KOPT-K1 (cell line): ENCODE measurements at regions not wholly inside any gene's neighbourhood (a gene's known extent, or its start where the extent isn't known, plus 50 kb on each side); places are given as distances from the start of the nearest gene placed in this dataset.
"Not testable (repeated sequence)": the region's sequence is repeated elsewhere in the genome, so short reads cannot be mapped to it uniquely, and the experiment has no call there.

ENCODE experiments used
- H3K27ac ChIP-seq: fragments of 200-600 bp; sonication (generic); 2 replicates; pipeline ENCODE4 v1.5.1; 2016; ENCODE audit warnings: antibody characterized with exemption, mild to moderate bottlenecking, low read depth, low read length; ENCODE audit not compliant: poor library complexity, severe bottlenecking
- H3K36me3 ChIP-seq: fragments of 200-600 bp; sonication (generic); 2 replicates; pipeline ENCODE4 v1.5.1; 2017; ENCODE audit warnings: antibody characterized with exemption, mild to moderate bottlenecking, low read length, moderate library complexity; ENCODE audit not compliant: insufficient read depth
- H3K9me3 ChIP-seq: fragments of 200-600 bp; sonication (generic); 2 replicates; pipeline ENCODE4 v1.5.1; 2017; ENCODE audit warnings: antibody characterized with exemption, low read length, mild to moderate bottlenecking; ENCODE audit not compliant: insufficient read depth, poor library complexity, severe bottlenecking

DNA sequence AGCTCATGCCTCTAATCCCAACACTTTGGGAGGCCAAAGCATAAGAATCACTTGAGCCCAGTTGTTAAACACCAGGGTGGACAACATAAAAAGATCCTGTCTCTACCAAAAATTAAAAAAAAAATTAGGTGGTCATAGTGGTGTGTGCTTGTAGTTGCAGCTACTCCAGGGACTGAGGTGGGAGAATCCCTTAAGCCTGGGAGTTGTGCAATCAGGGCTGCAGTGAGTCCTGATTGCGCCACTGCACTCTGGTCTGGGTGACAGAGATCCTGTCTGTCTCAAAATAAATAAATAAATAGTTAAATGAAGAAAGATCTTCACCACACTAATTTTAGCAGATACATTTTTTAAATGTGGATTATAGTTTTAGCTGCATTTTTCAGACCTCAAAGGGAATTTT, 433.2 kb downstream of the MAT2B start:
- Histone ChIP-seq H3K36me3 (no peaks in the 10 kb centered on the region), H3K9me3 (no peaks in the 10 kb centered on the region), H3K27ac (no peak overlapping the region)

DNA sequence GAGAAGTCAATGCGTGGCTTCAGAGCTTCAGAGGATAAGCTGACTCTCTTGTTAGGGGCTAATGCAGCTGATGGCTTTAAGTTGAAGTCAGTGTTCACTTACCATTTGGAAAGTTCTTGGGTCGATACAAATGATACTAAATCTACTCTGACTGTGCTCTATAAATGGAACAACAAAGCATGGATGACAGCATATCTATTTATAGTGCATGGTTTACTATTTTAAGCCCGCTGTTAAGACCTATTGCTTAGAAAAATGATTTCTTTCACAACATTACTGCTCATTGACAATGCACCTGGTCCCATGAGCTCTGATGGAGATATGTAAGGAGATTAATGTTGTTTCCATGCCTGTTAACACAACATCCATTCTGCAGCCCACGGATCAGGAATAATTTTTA, 435.7 kb downstream of the MAT2B start:
- Histone ChIP-seq H3K36me3 (no peaks in the 10 kb centered on the region), H3K27ac (no peak overlapping the region), H3K9me3 (no peaks in the 10 kb centered on the region)

DNA sequence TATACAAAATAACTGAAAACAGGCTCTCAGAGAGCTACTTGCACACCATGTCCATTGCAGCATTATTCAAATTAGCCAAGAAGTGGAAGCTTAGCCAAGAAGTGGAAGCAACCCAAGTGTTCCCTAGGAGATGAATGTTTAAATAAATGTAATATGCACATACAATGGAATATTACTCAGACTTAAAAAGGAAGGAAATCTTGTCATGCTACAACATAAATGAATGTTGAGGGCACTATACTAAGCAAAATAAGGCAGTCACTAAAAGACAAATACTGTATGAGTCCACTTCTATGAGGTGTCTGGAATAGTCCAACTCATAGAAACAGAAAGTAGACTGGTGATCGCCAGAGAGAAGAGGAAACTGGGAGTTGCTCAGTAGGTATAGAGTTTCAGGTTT, 438.1 kb downstream of the MAT2B start:
- Histone ChIP-seq H3K9me3 (no peaks in the 10 kb centered on the region), H3K36me3 (no peaks in the 10 kb centered on the region), H3K27ac (no peak overlapping the region)

DNA sequence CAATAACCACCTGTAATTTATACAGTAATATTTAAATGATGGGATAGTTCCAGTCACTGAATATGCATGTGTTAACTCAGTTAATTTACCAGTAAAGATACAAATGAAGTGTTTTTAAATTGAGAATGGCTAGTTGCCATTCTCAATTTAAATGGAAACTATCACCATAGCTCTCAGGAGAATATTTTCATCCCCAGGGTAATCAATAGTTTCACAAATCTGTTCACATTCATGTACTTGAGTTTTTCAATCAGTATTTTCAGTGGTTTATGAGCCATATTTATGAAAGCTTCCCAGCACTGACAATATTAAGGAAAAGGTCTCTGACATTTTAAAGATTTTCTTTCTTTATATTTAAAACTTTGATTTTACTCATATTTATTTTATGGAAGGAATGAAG, 439.3 kb downstream of the MAT2B start:
- no peaks in the 10 kb centered on the region for H3K36me3 ChIP-seq
- no peaks in the 10 kb centered on the region for H3K9me3 ChIP-seq
- no peak overlapping the region for H3K27ac ChIP-seq

DNA sequence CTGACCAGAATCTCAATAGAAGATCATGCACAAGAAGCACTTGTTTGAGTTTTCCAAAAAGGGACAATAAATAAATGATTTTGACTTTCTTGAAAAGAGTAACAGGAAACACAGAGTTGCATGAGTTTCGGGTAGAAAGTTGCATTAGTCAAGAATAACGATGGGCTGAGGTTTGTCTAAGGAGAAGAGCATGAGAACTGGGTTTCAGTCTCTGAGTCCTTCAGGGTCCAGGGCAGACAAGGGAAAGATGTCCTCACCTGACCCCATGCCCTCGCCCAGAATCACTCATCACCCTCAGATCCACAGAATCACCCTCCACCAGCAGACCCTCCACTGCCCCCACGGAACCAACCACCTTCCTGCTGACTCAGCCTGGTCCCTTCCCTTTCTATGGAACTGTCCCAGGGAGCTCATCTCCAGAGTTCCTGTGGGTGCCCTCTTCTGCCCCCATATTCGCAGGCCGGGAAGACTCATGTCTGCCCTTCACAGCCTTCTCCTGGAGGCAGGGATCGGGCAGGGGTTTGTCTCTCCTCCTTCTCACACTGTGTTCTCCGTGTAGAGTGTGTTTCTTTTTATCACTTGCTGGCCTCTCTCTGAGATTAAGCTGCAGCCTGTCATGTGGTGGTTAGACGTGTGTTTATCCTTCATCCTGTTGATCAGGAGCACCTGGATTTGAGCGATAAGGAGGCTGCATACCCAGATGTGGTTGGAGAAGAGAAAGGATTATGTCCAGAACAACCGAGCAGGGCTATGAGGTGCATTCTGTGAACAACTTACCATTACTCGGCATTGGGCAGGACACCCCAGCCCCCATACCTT, 442.6 kb downstream of the MAT2B start:
- Histone ChIP-seq H3K36me3 (no peaks in the 10 kb centered on the region), H3K9me3 (no peaks in the 10 kb centered on the region), H3K27ac (no peak overlapping the region)

DNA sequence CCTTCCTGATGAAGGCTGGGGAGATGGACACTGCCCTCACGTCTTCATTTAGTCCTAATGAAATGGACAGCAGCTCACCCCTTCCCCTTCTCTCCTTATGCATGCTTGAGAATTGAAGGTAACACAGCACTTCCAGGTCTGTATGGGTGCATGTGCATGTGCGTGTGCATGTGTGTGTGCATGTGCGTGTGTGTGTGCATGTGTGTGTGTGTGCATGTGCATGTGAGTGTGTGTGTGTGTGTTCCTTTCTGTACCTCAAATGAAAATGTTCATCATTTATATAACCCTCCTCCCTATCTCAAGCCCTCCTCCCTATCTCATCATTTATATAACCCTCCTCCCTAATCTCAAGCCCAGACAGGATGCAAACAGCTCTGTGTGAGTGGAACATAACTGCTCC, 444.8 kb downstream of the MAT2B start:
- Histone ChIP-seq H3K9me3 (no peaks in the 10 kb centered on the region), H3K36me3 (no peaks in the 10 kb centered on the region), H3K27ac (no peak overlapping the region)

DNA sequence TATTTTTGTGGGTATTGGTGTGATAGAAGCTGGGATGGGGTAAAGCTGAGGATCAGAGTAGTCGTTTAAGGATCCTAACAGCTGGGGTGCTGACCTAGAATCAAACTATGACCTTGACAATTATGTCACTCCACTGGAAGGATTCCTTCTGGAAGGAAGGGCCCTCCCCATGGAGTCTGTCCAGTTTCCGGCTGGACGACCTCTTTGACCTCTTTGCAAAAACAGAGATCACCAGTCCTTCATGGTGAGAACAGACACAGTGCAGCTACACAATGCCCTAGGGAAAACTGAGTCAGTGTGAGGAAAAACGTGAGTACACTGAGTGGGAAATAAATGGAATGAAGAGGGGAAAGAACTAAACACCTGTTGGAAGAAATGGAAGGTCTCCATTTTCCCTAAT, 445.6 kb downstream of the MAT2B start:
- Histone ChIP-seq H3K27ac (no peak overlapping the region), H3K36me3 (no peaks in the 10 kb centered on the region), H3K9me3 (no peaks in the 10 kb centered on the region)

DNA sequence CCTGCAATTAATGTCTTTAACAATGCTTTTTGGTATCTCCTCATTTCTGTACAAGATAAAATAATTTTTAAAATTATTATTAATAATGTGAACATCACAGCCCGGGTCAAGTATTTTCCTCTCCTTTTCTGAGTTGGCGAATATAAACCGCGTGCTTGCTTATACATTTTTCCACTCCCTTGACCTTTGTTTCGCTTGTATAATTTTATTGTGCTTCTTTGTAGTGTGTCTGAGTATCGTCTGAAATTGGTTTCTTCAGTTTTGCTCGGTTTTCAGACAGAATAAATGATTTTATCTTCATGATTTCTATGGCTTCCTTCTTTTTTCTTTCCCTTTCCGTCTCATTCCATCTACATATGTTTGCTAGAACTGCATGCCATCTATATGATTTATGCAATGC, 448.5 kb downstream of the MAT2B start:
- H3K36me3 ChIP-seq, result no peaks in the 10 kb centered on the region
- H3K9me3 ChIP-seq, result no peaks in the 10 kb centered on the region
- no peak overlapping the region for H3K27ac ChIP-seq

DNA sequence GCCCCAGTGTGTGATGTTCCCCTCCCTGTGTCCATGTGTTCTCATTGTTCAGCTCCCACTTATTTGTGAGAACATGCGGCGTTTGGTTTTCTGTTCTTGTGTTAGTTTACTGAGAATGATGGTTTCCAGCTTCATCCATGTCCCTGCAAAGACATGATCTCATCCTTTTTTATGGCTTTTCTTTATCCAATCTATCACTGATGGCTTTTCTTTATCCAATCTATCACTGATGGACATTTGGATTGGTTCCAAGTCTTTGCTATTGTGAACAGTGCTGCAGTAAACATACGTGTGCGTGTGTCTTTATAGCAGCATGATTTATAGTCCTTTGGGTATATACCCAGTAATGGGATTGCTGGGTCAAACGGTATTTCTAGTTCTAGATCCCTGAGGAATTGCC, 455.8 kb downstream of the MAT2B start:
- not testable (repeated sequence) for H3K27ac ChIP-seq, H3K36me3 ChIP-seq

DNA sequence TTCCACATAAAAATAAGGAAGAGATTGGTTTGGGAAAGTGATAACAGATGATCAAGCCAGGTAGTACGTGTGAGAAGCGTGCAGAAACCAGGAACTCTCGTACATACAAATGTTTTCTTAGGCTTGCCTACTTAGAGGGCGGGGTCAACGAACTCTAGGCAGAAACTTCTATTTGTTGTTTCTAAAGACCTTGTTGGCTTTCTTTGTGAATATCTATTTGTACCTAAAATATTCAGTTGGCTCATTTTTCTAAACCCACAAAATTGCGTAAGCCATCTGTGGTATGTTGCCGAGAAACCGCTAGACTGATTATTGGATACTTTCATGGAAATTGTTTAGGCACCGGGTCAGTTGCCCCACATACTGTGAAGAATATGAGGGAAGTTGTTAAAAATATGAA, 458.5 kb downstream of the MAT2B start:
- no peaks in the 10 kb centered on the region for H3K36me3 ChIP-seq
- H3K9me3 ChIP-seq, result no peaks in the 10 kb centered on the region
- H3K27ac ChIP-seq, result no peak overlapping the region

More for the DNA sequence above, 455.8 kb downstream of the MAT2B start:
- not testable (repeated sequence) for H3K9me3 ChIP-seq

DNA sequence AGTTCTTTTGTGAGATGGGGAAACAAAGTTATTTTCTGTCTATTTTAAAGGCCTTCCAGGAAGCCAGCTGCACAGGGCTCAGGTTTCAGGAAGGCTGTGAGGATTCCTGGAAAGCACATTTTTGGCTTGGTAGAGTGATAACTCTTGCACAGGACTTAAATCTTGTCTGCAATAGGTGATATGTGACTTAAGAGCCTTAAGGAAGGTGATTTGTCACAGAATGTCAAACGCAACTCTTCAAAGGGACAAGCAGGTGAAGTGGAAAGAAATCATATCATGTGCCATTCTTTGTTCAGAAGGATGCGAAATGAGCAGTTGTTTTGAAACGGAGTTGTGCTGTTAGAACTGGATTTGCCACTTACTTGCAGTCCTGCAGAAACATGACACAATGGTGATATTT, 459.3 kb downstream of the MAT2B start:
- Histone ChIP-seq H3K27ac (no peak overlapping the region), H3K36me3 (no peaks in the 10 kb centered on the region), H3K9me3 (no peaks in the 10 kb centered on the region)

DNA sequence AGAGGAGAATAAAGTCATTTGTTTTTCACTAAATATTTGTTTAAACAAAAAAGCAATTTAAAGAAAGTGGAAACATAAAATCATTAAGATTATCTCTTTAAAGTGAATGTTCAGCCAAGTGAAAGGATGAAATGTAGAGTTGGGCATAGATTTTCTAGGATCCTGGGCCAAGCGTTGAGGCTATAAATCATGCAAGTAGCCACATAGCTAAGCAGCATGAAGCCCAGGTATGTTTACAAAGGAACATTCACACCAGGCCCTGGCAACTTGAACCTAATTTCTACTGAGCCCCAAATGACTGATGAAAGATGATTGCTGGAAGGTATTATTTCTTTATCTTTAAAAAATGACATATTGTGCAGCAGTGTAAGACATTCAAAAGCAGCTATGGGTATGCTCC, 461.8 kb downstream of the MAT2B start:
- Histone ChIP-seq H3K36me3 (no peaks in the 10 kb centered on the region), H3K27ac (no peak overlapping the region), H3K9me3 (no peaks in the 10 kb centered on the region)

DNA sequence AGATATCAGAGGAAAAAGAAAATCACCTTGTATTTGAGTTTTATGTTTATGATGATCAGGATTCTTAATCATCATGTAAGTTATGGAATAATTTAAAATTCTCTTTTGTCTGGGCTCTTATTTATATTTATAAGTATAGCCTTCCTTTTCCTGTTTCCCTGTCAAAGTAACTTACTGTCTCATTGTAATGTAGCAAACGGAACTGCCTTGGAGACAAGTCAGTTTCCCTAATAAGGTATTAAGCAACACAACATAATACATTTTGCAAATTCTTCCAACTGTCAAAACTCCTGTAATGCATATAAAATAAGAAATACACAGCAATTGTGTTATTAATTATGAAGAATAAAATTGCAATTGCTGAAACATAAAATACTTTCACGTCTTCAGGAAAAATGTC, 463.2 kb downstream of the MAT2B start:
- Histone ChIP-seq H3K27ac (no peak overlapping the region), H3K36me3 (no peaks in the 10 kb centered on the region), H3K9me3 (no peaks in the 10 kb centered on the region)

DNA sequence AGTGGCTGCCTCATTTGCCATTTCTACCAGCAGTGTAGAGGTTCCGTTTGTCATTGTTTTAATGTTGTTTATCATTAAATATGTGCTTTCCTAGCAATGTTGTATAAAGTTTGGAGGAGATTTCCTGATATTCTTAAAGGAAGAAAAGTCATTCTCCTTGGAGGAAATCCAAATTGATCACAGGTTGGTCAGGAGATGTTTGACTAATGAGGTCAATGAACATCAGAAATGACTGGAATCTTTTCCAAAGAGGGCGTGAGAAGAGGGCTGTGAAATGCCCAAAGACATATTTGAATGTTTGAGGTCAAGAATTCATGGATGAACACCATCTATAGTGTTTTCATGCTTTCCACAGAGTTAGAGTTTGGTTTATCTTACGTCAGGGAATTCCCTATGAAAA, 471.3 kb downstream of the MAT2B start:
- Histone ChIP-seq H3K9me3 (no peaks in the 10 kb centered on the region), H3K36me3 (no peaks in the 10 kb centered on the region), H3K27ac (no peak overlapping the region)

DNA sequence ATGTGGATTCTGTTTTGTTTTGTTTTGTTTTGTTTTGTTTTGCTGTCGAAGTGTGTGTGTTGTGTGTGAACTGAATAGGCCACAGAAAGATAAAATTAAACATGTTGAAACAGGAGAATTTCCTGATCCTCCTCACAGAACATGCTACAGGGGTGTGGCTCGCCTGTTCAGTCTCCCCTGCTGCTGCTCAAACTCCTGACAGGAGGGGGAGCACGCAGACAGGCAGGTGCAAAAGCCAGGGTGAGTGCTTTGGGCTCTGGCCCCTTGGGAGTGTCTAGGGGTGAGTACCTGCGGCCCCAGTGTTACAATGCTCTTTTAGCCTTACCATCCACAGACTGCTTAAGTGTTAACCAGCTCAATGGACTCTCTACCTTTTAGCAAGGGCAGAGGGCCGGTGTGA, 473.5 kb downstream of the MAT2B start:
- H3K27ac ChIP-seq, result no peak overlapping the region
- H3K9me3 ChIP-seq, result no peaks in the 10 kb centered on the region
- no peaks in the 10 kb centered on the region for H3K36me3 ChIP-seq

DNA sequence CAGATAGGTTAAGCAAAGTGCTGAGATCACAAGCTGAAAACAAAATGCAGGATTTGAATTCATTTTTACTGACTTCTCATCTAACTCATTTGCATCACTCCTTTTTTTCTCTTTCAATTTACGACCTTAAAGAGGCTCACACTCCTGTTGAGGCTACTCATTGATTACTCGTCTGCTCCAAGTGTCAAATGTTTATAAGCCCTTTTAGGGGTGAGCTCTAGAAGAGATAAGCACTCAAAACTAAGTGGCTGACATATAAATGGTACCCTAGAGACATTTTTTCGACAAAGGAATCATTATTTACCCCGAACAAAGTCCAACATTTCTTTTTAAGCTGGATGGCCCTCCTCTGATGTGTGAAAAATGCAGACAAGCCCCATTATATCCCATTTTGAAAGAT, 483.1 kb downstream of the MAT2B start:
- Histone ChIP-seq H3K9me3 (no peaks in the 10 kb centered on the region), H3K36me3 (no peaks in the 10 kb centered on the region), H3K27ac (no peak overlapping the region)
